ENCODE measurements at regions not wholly inside any gene's neighbourhood (a gene's known extent, or its start where the extent isn't known, plus 50 kb on each side); places are given as distances from the start of the nearest gene placed in this dataset.

DNA sequence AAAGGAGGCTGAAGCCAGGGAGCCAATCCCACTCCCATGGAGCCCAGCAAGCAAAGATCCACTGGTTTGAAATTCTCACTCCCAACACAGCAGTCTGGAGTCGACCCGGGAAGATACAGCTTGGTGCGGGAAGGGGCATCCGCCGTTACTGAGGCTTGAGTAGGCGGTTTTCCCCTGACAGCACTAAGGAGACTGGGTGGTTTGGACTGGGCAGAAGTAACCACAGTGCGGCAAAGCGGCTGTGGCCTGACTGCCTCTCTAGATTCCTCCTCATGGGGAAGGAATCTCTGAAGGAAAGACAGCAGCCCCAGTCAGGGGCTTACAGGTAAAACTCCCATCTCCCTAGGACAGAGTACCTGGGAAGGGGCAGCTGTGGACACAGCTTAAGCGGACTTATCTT, 261.6 kb upstream of the KYNU start (continued):
- TF ChIP-seq, protein P1, sequence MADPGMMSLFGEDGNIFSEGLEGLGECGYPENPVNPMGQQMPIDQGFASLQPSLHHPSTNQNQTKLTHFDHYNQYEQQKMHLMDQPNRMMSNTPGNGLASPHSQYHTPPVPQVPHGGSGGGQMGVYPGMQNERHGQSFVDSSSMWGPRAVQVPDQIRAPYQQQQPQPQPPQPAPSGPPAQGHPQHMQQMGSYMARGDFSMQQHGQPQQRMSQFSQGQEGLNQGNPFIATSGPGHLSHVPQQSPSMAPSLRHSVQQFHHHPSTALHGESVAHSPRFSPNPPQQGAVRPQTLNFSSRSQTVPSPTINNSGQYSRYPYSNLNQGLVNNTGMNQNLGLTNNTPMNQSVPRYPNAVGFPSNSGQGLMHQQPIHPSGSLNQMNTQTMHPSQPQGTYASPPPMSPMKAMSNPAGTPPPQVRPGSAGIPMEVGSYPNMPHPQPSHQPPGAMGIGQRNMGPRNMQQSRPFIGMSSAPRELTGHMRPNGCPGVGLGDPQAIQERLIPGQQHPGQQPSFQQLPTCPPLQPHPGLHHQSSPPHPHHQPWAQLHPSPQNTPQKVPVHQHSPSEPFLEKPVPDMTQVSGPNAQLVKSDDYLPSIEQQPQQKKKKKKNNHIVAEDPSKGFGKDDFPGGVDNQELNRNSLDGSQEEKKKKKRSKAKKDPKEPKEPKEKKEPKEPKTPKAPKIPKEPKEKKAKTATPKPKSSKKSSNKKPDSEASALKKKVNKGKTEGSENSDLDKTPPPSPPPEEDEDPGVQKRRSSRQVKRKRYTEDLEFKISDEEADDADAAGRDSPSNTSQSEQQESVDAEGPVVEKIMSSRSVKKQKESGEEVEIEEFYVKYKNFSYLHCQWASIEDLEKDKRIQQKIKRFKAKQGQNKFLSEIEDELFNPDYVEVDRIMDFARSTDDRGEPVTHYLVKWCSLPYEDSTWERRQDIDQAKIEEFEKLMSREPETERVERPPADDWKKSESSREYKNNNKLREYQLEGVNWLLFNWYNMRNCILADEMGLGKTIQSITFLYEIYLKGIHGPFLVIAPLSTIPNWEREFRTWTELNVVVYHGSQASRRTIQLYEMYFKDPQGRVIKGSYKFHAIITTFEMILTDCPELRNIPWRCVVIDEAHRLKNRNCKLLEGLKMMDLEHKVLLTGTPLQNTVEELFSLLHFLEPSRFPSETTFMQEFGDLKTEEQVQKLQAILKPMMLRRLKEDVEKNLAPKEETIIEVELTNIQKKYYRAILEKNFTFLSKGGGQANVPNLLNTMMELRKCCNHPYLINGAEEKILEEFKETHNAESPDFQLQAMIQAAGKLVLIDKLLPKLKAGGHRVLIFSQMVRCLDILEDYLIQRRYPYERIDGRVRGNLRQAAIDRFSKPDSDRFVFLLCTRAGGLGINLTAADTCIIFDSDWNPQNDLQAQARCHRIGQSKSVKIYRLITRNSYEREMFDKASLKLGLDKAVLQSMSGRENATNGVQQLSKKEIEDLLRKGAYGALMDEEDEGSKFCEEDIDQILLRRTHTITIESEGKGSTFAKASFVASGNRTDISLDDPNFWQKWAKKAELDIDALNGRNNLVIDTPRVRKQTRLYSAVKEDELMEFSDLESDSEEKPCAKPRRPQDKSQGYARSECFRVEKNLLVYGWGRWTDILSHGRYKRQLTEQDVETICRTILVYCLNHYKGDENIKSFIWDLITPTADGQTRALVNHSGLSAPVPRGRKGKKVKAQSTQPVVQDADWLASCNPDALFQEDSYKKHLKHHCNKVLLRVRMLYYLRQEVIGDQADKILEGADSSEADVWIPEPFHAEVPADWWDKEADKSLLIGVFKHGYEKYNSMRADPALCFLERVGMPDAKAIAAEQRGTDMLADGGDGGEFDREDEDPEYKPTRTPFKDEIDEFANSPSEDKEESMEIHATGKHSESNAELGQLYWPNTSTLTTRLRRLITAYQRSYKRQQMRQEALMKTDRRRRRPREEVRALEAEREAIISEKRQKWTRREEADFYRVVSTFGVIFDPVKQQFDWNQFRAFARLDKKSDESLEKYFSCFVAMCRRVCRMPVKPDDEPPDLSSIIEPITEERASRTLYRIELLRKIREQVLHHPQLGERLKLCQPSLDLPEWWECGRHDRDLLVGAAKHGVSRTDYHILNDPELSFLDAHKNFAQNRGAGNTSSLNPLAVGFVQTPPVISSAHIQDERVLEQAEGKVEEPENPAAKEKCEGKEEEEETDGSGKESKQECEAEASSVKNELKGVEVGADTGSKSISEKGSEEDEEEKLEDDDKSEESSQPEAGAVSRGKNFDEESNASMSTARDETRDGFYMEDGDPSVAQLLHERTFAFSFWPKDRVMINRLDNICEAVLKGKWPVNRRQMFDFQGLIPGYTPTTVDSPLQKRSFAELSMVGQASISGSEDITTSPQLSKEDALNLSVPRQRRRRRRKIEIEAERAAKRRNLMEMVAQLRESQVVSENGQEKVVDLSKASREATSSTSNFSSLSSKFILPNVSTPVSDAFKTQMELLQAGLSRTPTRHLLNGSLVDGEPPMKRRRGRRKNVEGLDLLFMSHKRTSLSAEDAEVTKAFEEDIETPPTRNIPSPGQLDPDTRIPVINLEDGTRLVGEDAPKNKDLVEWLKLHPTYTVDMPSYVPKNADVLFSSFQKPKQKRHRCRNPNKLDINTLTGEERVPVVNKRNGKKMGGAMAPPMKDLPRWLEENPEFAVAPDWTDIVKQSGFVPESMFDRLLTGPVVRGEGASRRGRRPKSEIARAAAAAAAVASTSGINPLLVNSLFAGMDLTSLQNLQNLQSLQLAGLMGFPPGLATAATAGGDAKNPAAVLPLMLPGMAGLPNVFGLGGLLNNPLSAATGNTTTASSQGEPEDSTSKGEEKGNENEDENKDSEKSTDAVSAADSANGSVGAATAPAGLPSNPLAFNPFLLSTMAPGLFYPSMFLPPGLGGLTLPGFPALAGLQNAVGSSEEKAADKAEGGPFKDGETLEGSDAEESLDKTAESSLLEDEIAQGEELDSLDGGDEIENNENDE (IDR thresholded peaks at IDR 0.05; ENCODE audit: insufficient replicate concordance, low read length), result no peak
- TF ChIP-seq JUND (IDR thresholded peaks at IDR 0.05; ENCODE audit: low read length) (no peak), ZNF274 (IDR thresholded peaks at IDR 0.05; ENCODE audit: borderline replicate concordance, extremely low read depth, low read length) (no peak), EGR1 (IDR thresholded peaks at IDR 0.05; ENCODE audit: borderline replicate concordance, low read depth, low read length) (no peak), TBP (IDR thresholded peaks at IDR 0.05; ENCODE audit: low read depth, low read length) (no peak)

Data from H1 (cell line).